HG02840 (cell line): ENCODE measurements at regions not wholly inside any gene's neighbourhood (a gene's known extent, or its start where the extent isn't known, plus 50 kb on each side); places are given as distances from the start of the nearest gene placed in this dataset.

ENCODE experiments used
- ATAC-seq: cut with Tn5 transposase; IDR thresholded peaks from one replicate; pipeline ENCODE4 v1.9.1; 2021; ENCODE audit warnings: mild to moderate bottlenecking, moderate library complexity, moderate number of reproducible peaks; ENCODE audit not compliant: unreplicated experiment, low FRiP score

GRCh38 chr17:70825321-70826125 is 656.2 kb downstream of the KCNJ2 start:
- ATAC-seq: no peak

GRCh38 chr17:70829876-70830275 is 660.5 kb downstream of the KCNJ2 start:
- ATAC-seq: no peak

- no peak for ATAC-seq
Observed at GRCh38 chr17:70834039-70834438, 664.7 kb downstream of the KCNJ2 start.

DNA sequence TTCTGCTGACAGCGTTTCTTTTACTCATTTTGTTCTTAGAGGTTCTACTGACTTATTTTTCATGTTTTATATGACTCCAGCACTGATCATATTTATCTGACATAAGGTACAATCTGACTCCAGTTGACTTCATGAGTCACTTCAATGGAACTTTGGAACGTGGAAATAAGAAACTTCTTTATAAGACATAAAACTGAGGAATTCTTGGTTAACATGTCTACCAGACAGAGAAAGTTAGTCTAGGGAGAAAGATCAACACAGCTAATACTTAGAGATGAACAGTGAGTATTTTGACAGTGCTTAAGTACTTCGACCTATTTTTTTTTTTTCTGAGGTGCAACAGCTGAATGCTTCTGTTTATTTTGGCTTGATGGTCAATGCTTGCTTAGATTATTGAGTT is 679.5 kb downstream of the KCNJ2 start:
- no peak for ATAC-seq

- no peak for ATAC-seq
Observed at GRCh38 chr17:70855401-70856054, 686.2 kb downstream of the KCNJ2 start.

DNA sequence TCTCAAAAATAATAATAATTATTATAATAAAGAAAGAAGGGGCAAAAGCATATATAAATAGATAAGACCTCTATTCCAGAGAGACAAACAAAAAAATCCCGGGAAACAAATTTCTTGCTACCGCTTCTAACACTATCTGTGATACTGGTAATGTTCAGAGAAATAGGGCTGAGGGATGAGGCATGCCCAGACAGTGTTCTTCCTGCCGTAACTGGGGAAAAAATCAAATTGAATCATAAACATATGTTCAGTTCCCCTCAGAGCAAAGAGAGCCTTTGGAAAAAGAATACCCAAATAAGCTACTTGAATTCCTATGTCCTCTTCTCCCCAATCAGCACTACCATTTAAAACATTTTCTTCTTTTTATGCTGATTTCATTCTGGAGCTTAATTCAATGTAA is 688.0 kb downstream of the KCNJ2 start:
- no peak for ATAC-seq

GRCh38 chr17:70859829-70860228 is 690.5 kb downstream of the KCNJ2 start:
- no peak for ATAC-seq

- ATAC-seq: no peak
Observed at GRCh38 chr17:70862295-70862694, 693.0 kb downstream of the KCNJ2 start.

- no peak for ATAC-seq
Observed at GRCh38 chr17:70863436-70864248, 694.3 kb downstream of the KCNJ2 start.

- no peak for ATAC-seq
Observed at GRCh38 chr17:70865993-70866804, 696.9 kb downstream of the KCNJ2 start.

DNA sequence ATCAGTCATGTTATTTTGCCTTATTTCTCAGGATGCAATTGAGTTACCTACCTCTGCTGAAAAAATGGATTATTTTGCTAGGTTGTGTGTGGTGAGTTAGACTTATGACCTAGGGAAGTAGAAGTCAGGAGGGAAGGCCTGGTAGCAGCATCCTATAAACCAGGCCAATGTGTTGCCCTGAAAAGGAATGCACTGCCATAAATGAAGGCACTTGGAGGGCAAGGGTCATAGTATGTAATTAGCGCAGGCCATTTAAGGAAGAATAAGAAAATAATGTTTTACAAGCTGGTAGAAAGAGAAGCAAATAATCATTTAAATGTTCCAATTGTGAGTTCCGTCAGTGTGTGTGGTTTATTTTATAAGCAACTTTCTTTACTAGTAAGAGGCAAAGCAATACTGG is 698.8 kb downstream of the KCNJ2 start:
- ATAC-seq: no peak

GRCh38 chr17:70869402-70870085 is 700.2 kb downstream of the KCNJ2 start:
- no peak for ATAC-seq

DNA sequence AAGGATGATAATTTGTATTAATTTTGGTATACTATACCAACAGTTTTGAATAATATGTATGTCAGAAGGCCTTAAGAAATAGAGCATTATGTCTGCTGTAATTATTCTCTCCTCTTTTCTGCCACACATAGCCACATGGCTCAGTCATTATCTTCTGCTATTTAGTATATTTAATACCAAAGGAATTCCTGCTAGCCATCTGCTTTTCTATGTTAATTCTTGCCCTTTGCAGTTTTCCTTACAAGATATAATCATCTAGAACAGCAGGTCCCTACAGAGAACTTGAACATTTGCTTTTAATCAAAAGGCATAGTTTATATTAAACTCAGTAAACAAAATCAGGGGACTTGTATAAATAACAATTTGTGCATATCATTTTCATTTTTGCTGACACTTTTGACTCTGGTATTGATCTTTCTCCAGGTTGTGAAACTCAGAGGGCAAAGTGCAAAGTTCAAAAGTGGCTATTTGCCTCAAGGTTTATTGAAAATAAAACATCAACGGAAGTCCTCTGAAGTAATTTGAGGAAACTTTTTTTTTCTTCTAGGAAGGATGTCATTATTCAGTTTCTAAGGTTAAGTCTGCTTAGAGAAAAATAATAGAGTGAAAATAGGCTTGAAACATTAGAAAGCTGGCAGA is 702.0 kb downstream of the KCNJ2 start:
- ATAC-seq: no peak

- no peak for ATAC-seq
Observed at GRCh38 chr17:70872103-70872502, 702.8 kb downstream of the KCNJ2 start.

DNA sequence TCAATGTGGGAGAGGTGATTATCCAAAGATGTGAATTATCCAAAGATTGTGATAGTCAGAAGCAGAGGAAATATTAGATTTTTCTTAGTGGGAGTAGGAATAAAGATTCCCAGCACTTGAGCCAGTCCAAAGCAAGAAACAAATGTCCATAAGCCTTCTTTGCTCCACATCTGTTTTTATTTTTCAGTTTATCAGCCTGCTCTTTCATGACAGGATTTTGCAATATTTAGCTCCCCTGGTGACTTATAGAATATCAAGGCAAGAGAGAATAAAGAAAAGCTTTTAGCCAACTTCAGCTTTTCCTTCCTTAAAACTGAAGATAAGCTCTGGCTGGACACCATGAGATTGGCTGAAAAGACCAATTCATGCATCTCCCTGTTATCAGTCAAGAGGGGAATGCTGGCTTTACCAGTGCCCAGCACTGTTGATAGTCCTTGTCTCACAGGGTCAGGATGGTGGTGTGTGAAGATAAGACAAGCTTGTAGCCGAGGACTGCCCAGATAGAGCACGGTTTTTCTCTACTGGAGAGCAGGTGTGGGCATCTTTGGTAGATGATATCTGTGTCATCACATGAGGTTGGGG is 706.5 kb downstream of the KCNJ2 start:
- ATAC-seq: no peak

DNA sequence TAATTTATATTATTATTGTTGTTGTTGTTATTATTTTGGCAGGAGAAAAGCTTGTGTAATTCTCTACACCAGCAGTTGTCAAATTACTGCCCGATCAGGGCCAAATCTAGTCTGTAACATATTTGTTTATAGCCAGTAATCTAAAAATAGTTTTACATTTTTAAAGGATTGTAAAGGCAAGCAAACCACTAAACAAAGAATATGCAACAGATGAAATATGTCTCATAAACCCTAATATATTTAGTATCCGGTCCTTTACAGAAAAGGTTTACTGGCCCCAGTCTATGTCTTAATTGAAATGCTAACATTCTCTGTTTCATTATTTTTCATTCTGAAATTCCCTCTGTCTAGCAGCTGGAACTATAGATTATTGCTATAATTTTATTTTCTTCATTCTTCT is 709.5 kb downstream of the KCNJ2 start:
- no peak for ATAC-seq

DNA sequence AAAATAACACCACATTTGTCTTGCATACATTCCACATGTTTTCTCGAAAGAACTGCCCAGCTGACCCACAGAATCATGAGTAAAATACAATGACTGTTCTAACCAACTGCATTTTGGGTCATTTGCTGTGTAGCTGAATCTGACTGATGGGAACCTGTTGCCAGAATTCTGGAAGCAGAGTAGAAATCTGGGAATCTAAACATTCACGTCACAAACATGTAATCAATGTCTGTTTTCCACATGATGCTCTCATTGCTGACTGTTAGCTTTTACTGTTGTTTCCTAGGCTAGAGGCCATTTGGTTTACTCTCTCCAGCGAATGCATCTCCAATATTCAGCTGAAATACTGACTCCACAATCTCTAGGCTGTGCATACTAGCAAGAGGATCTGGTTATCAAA is 710.1 kb downstream of the KCNJ2 start:
- ATAC-seq: no peak

- ATAC-seq: no peak
Observed at GRCh38 chr17:70881093-70881492, 711.8 kb downstream of the KCNJ2 start.

- ATAC-seq: no peak
Observed at GRCh38 chr17:70882504-70882903, 713.2 kb downstream of the KCNJ2 start.
